Hematopoietic multipotent progenitor cell treated with erythropoietin and hydrocortisone succinate and interleukin-3 and kit ligand, for 8 days (in vitro differentiated cells): ENCODE measurements at regions not wholly inside any gene's neighbourhood (a gene's known extent, or its start where the extent isn't known, plus 50 kb on each side); places are given as distances from the start of the nearest gene placed in this dataset.

Experiments used
- DNase-seq: peaks from one replicate; pipeline ENCODE4 v3.0.0-alpha.2; 2015

- no peak for DNase-seq
Observed at GRCh38 chr1:201710632-201711597, 118.0 kb upstream of the IPO9 start.

DNA sequence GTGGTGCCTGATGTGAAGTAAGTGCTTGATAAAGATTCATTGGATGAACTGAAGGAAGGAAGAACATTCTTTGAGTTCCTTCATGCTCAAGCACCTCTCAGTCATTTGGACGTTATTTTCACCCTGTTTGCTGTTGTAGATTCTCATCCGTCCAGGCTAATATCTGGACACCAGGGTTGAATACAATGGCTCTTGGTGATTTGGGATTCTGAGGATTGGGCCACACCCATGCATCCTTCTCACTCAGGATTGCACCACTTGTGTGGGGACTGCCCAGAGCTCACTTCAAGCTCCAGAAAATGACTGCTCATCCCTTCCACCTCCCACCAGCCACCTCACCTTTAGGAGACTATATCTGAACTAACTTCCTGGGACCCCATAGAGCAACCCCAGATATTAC is 117.1 kb upstream of the IPO9 start:
- no peak for DNase-seq

DNA sequence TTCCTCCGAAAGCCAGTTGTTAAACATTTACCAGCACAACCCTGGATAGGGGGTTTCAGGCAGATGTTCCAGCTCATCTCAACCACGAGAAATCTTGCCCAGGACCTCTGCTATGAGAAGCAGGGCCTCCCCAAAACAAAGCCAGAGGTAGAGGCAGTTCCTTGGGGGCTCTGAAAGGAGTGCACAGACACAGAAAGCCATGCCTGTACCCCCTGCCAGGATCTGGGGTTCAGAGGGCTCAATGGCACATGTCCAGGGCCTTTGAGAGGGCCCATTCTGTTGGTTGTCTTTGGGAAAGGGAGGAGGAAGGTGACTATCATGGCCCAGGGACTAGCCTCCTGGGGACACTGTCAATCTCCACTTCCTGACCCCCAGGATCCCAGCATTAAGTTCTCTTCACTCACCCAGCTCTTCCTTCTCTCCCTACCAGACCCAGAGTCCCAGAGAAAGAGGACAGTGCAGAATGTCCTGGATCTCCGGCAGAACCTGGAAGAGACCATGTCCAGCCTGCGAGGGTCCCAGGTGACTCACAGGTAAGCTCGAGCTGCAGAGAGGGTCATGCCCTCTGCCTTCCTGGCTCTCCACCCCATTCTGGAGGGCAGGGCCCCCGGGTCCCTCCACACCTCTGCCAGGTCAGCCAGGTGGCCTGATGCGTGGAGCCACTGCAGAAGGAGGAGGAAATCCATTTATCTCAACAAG is 116.4 kb upstream of the IPO9 start:
- no peak for DNase-seq

- no peak for DNase-seq
Observed at GRCh38 chr1:201713086-201713810, 115.7 kb upstream of the IPO9 start.

GRCh38 chr1:201714542-201715329 is 114.2 kb upstream of the IPO9 start:
- peak; percentile 41 for DNase-seq

GRCh38 chr1:201715351-201715750 is 113.6 kb upstream of the IPO9 start:
- DNase-seq, result no peak

DNA sequence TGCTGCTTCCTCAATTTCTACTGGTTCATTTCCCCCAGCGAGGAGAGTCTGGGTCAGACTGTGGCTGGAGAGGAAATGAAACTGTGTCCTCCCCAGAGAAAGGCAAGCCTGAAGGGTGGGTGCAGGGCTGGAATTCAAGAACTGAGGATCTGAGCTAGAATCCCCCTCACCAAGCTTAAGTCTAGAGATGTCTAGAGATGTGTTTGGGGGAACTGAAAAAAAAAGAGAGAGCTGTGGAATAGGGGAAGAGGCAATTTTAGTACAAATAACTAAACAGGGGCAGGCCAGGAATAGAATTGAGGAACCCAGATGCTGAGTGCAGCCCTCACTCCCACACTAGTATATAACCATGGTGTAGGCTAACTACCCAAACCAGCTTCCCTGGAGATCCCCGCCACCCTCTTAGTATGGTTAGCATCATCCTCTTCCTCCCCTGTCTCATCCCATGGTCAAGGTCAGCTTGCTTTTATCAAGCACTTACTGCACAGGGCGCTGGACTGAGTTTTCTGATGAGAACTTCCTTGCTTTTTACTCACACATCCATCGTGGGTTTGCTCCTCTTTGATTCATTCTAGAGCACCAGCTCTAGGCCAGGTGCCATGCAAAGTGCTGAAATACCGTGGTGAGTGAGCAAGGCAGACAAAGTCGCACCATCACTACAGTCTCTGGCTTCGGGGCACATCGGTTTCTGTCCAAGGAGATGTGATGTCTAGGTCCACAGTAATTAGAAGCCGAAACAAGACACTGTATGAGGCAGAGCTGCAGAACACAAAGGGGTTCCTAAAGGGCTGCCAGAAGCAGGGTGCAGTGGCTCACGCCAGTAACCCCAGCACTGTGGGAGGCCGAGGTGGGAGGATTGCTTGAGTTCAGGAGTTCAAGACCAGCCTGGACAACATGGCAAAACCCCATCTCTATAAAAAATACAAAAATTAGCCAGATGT is 112.9 kb upstream of the IPO9 start:
- DNase-seq, result no peak

GRCh38 chr1:201716742-201717135 is 112.2 kb upstream of the IPO9 start:
- DNase-seq, result no peak

DNA sequence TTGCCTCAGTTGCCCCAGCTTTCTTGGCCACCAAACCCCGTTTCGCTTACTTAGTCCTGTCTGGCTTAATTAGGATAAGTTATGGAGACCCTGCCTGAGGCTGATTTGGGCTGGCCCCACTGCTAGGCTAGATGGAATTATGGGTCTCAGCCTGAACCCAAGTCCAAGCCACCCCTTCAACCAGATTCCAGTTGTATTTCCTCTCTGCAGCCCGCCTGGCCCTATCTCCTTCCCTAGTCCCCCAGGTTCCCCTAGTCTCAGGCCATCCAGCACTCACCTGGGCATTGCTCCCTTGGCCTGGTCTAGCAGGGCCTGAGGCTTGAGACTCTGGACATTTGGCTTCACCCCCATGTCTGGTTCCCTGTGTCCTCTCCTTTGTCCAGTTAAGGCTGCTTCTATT is 111.7 kb upstream of the IPO9 start:
- DNase-seq, result no peak

DNA sequence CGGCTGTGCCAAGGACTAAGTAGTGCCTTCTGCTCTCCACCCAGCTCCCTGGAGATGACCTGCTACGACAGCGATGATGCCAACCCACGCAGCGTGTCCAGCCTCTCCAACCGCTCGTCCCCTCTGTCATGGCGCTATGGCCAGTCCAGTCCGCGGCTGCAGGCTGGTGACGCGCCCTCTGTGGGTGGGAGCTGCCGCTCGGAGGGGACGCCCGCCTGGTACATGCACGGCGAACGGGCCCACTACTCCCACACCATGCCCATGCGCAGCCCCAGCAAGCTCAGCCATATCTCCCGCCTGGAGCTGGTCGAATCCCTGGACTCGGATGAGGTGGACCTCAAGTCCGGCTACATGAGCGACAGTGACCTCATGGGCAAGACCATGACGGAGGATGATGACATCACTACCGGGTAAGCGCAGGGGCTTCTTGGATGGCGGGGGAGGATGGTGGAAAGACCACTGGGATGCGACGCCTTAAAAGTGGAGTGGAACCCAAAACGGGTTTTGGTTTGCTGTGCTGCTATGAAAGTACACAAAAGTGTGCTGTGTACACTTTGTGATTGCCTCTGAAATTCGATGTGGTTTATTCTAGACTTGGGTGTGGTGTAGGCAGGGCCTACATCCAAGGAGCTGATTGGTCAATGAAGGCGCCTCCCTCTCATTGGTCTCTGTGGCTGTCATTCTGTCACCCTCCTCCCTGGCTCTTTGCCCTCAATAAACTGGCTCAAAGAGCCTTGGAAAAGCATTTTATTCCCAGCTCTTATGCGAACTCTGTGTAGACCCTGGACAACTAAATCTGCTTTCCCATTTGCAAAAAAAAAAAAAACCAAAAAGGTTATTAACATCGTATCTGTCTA is 110.4 kb upstream of the IPO9 start:
- peak; percentile 19 for DNase-seq

DNA sequence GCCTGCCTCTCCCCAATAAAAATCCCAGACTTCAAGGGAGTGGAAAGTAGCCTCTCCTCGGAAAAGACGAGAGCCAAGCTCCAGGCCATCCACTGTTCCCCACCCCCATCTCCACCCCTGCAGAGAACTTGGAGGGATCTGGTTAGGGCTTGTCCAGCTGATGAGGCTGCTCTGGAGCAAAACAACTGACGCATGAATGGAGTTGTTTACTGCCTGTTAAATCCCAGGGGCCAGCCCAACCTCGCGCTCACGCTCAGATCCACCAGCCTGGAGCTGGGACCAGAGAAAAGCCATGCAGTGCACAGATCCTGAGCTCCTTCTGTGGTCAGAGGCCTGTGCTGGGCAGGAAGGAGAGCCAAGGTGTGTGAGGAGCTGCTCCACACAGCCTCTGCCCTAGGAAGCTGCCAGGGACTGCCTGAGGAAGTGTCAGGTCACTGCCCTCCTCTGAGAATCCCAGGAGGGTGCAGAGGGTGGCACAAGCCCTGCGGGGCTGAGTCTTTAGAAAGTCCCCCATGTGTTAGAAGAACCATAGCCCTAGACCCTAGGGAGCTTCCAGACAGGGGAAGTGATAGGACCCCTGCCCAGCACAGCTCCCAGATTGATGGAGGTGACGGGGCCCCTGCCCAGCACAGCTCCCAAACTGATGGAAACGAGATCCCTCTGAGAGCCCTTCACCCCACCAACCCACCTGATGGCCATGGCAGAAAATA is 109.0 kb upstream of the IPO9 start:
- DNase-seq, result no peak

DNA sequence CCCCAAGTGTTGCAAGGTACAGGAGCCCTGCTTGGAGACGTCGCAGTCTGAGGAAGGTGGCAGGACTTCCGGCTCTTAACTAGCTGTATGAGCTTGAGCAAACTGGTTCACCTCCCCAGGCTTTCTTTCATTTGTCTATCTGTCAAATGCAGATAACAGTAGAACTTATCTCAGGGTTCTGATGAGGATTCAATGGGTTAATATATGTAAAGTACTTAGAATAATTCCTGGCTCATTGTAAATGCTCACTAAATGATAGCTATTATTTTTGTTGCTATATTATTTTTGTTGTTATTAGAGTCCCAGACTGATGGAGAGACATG is 108.5 kb upstream of the IPO9 start:
- DNase-seq, result no peak

- DNase-seq, result no peak
Observed at GRCh38 chr1:201721082-201722049, 107.6 kb upstream of the IPO9 start.

DNA sequence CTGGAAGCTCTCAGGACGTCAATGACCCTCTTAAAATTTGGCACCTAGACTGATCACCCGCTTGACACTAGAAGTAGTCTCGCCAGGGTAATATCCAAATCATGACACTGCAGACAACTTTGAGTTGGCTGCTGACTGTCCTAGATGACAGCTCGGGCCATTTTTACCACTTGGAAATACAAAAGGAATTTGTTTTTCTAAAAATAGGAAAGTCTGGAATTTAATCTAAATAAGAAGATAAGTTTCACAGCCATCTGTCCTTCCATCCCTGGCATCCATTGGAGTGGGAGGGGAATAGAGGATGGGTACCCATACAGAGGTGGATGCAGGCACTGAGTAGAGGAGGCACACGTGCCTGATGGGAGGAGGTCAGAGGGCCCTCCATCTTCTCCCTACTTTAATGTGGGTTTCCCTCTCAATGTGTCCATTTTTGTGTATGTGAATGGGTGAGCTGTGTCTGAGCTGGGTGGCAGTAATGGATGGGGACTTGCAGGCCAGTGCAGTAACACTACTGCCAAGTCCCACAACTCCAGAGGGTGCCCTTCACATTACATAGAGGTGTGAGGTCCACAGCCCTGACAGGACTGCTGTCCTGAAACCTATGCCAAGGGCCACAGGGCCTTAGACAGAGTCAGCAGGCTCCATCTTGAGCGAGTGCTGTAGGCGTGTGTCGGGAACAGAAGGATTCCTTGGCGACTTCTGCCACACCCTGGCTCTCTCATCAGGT is 104.8 kb upstream of the IPO9 start:
- DNase-seq, result no peak

- DNase-seq, result no peak
Observed at GRCh38 chr1:201724766-201725118, 104.2 kb upstream of the IPO9 start.

DNA sequence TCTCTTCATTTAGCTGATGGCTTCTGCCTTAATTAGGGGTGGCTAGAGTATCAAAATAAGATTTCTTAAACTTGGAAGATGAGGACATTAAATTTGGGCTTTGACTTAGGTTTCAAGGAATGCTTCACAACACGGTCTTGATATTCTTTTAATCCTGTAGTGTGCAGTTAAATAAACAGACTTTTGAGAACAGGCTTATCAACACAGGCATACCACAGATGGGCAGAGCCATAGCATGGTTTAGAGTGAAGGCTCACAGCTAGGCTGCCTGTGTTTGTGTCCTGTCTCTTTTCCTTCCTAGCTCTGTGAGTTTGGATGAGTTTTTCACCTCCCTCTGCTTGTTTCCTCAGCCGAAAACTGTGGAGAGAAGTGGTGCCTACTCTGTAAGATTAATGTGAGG is 102.3 kb upstream of the IPO9 start:
- no peak for DNase-seq

DNA sequence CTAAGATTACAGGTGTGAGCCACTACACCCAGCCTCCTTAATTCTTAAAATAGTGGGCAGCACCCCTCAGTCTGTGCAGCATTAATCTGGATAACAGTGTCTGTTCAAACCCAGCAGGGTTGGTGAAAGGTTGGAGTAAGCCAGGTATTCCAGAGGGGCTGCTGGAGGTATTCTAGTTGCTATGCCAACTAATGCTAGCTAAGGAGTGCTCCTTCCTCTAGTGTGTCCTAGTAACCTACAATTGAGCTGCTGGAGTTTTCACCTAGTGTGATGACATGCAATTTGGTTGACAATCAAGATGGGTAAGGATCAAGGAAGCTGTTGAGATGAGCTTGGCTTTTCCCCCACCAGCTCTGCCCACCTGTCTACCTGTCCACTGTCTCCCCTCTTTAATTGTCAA is 100.2 kb upstream of the IPO9 start:
- DNase-seq, result no peak

DNA sequence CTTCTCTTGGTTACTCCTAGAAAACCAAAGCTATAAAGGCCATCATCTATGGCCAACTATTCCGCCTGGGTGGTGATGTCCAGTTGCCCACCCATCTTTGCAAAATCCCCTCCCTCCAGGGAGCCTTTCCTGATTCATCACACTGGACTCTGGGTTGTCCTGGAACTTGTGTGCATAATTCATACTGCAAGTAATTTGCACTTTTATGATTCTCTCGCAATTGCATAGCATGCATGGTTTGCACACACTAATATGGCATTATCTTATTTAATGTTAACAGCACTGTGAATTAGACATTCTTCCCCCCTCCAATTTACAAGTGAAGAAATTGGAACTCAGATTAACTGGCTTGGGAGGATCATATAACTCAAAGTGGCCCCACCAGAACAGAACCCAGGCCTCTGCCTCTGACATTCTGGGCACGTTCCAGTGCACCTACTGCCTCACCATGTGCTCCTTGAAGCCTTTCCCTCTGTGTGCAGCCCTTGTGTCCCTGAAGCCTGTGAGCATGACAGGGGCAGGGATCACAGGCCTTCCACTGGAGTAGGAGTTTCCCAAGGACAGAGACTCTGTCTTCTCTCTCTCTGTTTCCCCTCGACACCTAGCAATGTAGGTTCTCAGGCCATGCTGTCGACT is 98.9 kb upstream of the IPO9 start:
- DNase-seq, result no peak
